ENCODE measurements at regions not wholly inside any gene's neighbourhood (a gene's known extent, or its start where the extent isn't known, plus 50 kb on each side); places are given as distances from the start of the nearest gene placed in this dataset.

DNA sequence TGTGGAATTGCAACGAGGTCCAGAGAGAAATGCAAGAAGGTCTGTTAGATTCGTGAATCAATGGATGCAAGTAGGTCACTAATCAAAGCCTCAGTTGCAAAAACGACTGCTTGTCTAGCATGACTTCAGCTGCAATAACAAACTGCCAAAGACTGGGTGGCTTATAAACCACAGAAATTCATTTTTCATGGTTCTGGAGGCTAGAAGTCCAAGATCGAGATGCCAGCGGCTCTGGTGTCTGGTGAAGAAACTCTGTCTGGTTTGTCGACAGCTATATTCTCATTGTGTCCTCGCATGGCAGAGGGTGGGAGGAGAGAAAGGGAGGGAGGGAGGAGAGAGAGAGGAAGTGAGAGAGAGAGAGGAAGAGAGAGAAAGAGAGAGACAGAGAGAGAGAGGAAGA lies 114.7 kb downstream of the MXRA5 start:
- TF ChIP-seq FOXA1 (IDR thresholded peaks at IDR 0.05): no peak
- TF ChIP-seq, protein P1, sequence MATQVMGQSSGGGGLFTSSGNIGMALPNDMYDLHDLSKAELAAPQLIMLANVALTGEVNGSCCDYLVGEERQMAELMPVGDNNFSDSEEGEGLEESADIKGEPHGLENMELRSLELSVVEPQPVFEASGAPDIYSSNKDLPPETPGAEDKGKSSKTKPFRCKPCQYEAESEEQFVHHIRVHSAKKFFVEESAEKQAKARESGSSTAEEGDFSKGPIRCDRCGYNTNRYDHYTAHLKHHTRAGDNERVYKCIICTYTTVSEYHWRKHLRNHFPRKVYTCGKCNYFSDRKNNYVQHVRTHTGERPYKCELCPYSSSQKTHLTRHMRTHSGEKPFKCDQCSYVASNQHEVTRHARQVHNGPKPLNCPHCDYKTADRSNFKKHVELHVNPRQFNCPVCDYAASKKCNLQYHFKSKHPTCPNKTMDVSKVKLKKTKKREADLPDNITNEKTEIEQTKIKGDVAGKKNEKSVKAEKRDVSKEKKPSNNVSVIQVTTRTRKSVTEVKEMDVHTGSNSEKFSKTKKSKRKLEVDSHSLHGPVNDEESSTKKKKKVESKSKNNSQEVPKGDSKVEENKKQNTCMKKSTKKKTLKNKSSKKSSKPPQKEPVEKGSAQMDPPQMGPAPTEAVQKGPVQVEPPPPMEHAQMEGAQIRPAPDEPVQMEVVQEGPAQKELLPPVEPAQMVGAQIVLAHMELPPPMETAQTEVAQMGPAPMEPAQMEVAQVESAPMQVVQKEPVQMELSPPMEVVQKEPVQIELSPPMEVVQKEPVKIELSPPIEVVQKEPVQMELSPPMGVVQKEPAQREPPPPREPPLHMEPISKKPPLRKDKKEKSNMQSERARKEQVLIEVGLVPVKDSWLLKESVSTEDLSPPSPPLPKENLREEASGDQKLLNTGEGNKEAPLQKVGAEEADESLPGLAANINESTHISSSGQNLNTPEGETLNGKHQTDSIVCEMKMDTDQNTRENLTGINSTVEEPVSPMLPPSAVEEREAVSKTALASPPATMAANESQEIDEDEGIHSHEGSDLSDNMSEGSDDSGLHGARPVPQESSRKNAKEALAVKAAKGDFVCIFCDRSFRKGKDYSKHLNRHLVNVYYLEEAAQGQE (IDR thresholded peaks at IDR 0.05): no peak
- no peak for TF ChIP-seq YY1 (IDR thresholded peaks at IDR 0.05)
- no peak for TF ChIP-seq CTCF (IDR thresholded peaks at IDR 0.05; ENCODE audit: low read depth, low read length, missing input control)
- TF ChIP-seq RXRA (IDR thresholded peaks at IDR 0.05): no peak
- TF ChIP-seq GABPA (IDR thresholded peaks at IDR 0.05 in 1 of 2, conservative IDR thresholded peaks at IDR 0.05 in 1 of 2): no peak
- TF ChIP-seq HNF4G (IDR thresholded peaks at IDR 0.05): no peak
- no peak for TF ChIP-seq SP1 (IDR thresholded peaks at IDR 0.05)
